MCF 10A (cell line): ENCODE measurements at regions not wholly inside any gene's neighbourhood (a gene's known extent, or its start where the extent isn't known, plus 50 kb on each side); places are given as distances from the start of the nearest gene placed in this dataset.
"Not testable (repeated sequence)": the region's sequence is repeated elsewhere in the genome, so short reads cannot be mapped to it uniquely, and the experiment has no call there.

Source experiments
- BruUV-seq: library from RNA; stranded (reverse); fragments of 400-500 nt; replicated peaks from 2 replicates; lab custom pipeline; 2021; lab: Mats Ljungman, UMichigan
- CTCF ChIA-PET: fragments of 300-600 bp; sonication (Branson Sonifier 250); formaldehyde crosslinking; extraction: SDS; loops from one replicate; lab custom pipeline; 2021; ENCODE audit warnings: antibody characterized with exemption, inconsistent platforms; lab: Yijun Ruan, JAX
- POLR2A ChIA-PET: fragments of 300-600, 350-650 bp; sonication (Branson Sonifier 250); formaldehyde crosslinking; extraction: SDS; loops from one replicate; lab custom pipeline; 2020; ENCODE audit warnings: antibody characterized with exemption, inconsistent platforms; lab: Yijun Ruan, JAX
- DNase-seq: peaks from one replicate; pipeline ENCODE4 v3.0.0-alpha.2; 2018; ENCODE audit not compliant: unreplicated experiment
- H3K27ac Mint-ChIP-seq: one replicate; pipeline ENCODE4 v1.8.0; 2022; ENCODE audit warnings: mild to moderate bottlenecking, low read depth, mixed read lengths; ENCODE audit not compliant: unreplicated experiment
- H3K27me3 Mint-ChIP-seq: one replicate; pipeline ENCODE4 v1.8.0; 2022; ENCODE audit warnings: mixed read lengths; ENCODE audit not compliant: insufficient read depth, unreplicated experiment
- H3K36me3 Mint-ChIP-seq: one replicate; pipeline ENCODE4 v1.8.0; 2022; ENCODE audit warnings: mild to moderate bottlenecking, moderate library complexity, mixed read lengths; ENCODE audit not compliant: insufficient read depth, unreplicated experiment
- H3K4me1 Mint-ChIP-seq: one replicate; pipeline ENCODE4 v1.8.0; 2022; ENCODE audit warnings: mixed read lengths; ENCODE audit not compliant: insufficient read depth, unreplicated experiment
- H3K4me3 Mint-ChIP-seq: one replicate; pipeline ENCODE4 v1.8.0; 2022; ENCODE audit warnings: mild to moderate bottlenecking, moderate library complexity, mixed read lengths; ENCODE audit not compliant: unreplicated experiment
- H3K9me3 Mint-ChIP-seq: one replicate; pipeline ENCODE4 v1.8.0; 2022; ENCODE audit warnings: mixed read lengths; ENCODE audit not compliant: unreplicated experiment
- intact Hi-C: fragments of 100-400 bp; cut with micrococcal nuclease; formaldehyde crosslinking; loops from 2 replicates; pipeline ENCODE4 v1.14.1; 2022
- TF ChIP-seq, protein P1 (sequence below): fragments of 200-600 bp; IDR thresholded peaks from one replicate; pipeline ENCODE4 v1.8.0; 2022; ENCODE audit warnings: antibody characterized with exemption, mild to moderate bottlenecking; ENCODE audit not compliant: unreplicated experiment

DNA sequence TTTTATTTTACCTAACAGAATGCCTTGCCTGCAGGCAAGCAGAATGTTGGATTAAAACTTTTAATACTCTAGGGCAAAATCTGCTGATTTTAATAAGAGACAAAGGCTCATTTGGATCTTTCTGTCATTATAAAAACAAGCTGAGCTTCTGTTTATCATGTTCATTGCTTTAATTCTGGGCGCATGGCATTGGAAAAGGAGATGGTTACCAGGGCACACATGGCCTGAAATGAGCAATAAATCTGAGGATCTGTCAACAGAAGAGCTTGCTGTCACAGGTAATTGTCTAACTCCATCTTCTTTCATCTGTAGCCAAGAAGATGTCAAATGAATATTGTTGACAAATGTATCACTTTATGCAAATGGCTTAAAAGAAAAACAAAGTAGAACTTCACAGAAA is 439.6 kb downstream of the DOK5 start:
- Mint-ChIP-seq H3K9me3 (no peaks in the 10 kb centered on the region), H3K27ac (no peak overlapping the region), H3K4me1 (no peaks in the 10 kb centered on the region), H3K27me3 (peaks cover 7% of the 10 kb centered on the region), H3K36me3 (no peaks in the 10 kb centered on the region), H3K4me3 (no peak overlapping the region)
- POLR2A ChIA-PET = no interaction called here
- TF ChIP-seq, protein P1, sequence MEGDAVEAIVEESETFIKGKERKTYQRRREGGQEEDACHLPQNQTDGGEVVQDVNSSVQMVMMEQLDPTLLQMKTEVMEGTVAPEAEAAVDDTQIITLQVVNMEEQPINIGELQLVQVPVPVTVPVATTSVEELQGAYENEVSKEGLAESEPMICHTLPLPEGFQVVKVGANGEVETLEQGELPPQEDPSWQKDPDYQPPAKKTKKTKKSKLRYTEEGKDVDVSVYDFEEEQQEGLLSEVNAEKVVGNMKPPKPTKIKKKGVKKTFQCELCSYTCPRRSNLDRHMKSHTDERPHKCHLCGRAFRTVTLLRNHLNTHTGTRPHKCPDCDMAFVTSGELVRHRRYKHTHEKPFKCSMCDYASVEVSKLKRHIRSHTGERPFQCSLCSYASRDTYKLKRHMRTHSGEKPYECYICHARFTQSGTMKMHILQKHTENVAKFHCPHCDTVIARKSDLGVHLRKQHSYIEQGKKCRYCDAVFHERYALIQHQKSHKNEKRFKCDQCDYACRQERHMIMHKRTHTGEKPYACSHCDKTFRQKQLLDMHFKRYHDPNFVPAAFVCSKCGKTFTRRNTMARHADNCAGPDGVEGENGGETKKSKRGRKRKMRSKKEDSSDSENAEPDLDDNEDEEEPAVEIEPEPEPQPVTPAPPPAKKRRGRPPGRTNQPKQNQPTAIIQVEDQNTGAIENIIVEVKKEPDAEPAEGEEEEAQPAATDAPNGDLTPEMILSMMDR = no peak
- BruUV-seq = no TSS peak
- CTCF ChIA-PET = interaction anchor here (0.6 kb wide), 1 partner anchor 515 kb away, joined by 4 read pairs; no protein-coding TSS in a partner anchor
- intact Hi-C loops = no loop called here
- no peak for DNase-seq

DNA sequence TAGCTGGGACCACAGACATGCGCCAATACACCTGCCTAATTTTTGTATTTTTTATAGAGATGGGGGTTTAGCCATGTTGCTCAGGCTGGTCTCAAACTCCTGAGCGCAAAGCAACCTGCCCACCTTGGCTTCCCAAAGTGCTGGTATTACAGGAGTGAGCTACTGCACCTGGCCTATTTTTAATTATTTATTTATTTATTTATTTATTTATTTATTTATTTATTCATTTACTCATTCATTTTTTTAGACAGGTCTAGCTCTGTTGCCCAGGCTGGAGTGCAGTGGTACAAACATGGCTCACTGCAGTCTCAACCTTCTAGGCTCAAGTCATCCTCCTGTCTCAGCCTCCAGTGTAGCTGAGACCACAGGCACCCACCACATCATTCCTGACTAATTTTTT is 434.3 kb downstream of the DOK5 start:
- no peak overlapping the region for H3K4me3 Mint-ChIP-seq
- no peak overlapping the region for H3K27ac Mint-ChIP-seq
- no peaks in the 10 kb centered on the region for H3K27me3 Mint-ChIP-seq
- H3K9me3 Mint-ChIP-seq = peaks cover 6% of the 10 kb centered on the region
- BruUV-seq = no TSS peak
- no peaks in the 10 kb centered on the region for H3K36me3 Mint-ChIP-seq
- intact Hi-C loops = no loop called here
- H3K4me1 Mint-ChIP-seq = no peaks in the 10 kb centered on the region
- TF ChIP-seq, protein P1 = no peak
- POLR2A ChIA-PET = no interaction called here
- CTCF ChIA-PET = interaction anchor here (1.1 kb wide), 1 partner anchor 23 kb away, joined by 5 read pairs; no protein-coding TSS in a partner anchor
- no peak for DNase-seq

DNA sequence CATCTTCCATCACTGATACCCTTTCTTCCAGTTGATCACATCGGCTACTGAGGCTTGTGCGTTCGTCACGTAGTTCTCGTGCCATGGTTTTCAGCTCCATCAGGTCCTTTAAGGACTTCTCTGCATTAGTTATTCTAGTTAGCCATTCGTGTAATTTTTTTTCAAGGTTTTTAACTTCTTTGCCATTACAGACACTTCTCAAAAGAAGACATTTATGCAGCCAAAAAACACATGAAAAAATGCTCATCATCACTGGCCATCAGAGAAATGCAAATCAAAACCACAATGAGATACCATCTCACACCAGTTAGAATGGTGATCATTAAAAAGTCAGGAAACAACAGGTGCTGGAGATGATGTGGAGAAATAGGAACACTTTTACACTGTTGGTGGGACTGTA is 430.7 kb downstream of the DOK5 start:
- H3K27me3 Mint-ChIP-seq, H3K4me3 Mint-ChIP-seq, H3K9me3 Mint-ChIP-seq, H3K27ac Mint-ChIP-seq, POLR2A ChIA-PET, BruUV-seq, DNase-seq, intact Hi-C loops, H3K4me1 Mint-ChIP-seq, H3K36me3 Mint-ChIP-seq: not testable (repeated sequence)
- CTCF ChIA-PET = interaction anchor here (0.7 kb wide), 1 partner anchor 138 kb away, joined by 3 read pairs; no protein-coding TSS in a partner anchor

DNA sequence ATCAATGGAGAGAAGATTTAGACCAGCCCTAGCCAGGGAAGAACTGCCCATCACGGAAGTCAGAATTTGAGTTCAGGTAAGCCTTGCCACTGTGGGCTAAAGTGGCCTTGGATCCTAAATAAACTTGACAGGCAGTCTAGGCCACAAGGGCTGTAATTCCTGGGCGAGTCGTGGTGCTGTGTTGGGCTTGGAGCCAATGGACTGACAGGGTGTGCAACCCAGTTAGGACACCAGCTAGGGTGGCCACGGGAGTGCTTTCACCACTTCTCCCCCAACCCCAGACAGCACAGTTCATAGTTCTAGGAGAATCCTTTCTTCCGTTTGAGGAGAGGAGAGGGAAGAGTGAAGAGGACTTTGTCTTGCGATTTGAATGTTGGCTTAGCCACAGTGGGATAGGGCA is 422.4 kb downstream of the DOK5 start:
- POLR2A ChIA-PET = no interaction called here

More for the DNA sequence above, 422.4 kb downstream of the DOK5 start:
- Mint-ChIP-seq H3K4me1 (no peaks in the 10 kb centered on the region), H3K27me3 (no peaks in the 10 kb centered on the region), H3K4me3 (no peak overlapping the region), H3K27ac (no peak overlapping the region), H3K36me3 (no peaks in the 10 kb centered on the region), H3K9me3 (peaks cover 33% of the 10 kb centered on the region)
- no peak for DNase-seq
- intact Hi-C loops = no loop called here
- no TSS peak for BruUV-seq
- TF ChIP-seq, protein P1 = no peak
- CTCF ChIA-PET = no interaction called here
